GM12801 (cell line): ENCODE measurements at regions not wholly inside any gene's neighbourhood (a gene's known extent, or its start where the extent isn't known, plus 50 kb on each side); places are given as distances from the start of the nearest gene placed in this dataset.

Experiments used
- CTCF ChIP-seq: IDR thresholded peaks from one replicate; pipeline ENCODE4 v1.5.1; 2011; ENCODE audit warnings: control low read depth; ENCODE audit not compliant: insufficient read length; ENCODE audit errors: extremely low read depth

GRCh38 chr18:51527826-51528225, 330.3 kb upstream of the MEX3C start:
- no peak for TF ChIP-seq CTCF

GRCh38 chr18:51531501-51531900, 334.0 kb upstream of the MEX3C start:
- TF ChIP-seq CTCF, result no peak

- TF ChIP-seq CTCF, result no peak
Observed at GRCh38 chr18:51537487-51537886, 340.0 kb upstream of the MEX3C start.

- TF ChIP-seq CTCF, result no peak
Observed at GRCh38 chr18:51540562-51540961, 343.1 kb upstream of the MEX3C start.

GRCh38 chr18:51541230-51541629, 343.7 kb upstream of the MEX3C start:
- no peak for TF ChIP-seq CTCF

GRCh38 chr18:51543658-51544155, 346.2 kb upstream of the MEX3C start:
- TF ChIP-seq CTCF, result no peak

- no peak for TF ChIP-seq CTCF
Observed at GRCh38 chr18:51545446-51545845, 348.0 kb upstream of the MEX3C start.
